HUDEP-2 (cell line): ENCODE measurements at regions not wholly inside any gene's neighbourhood (a gene's known extent, or its start where the extent isn't known, plus 50 kb on each side); places are given as distances from the start of the nearest gene placed in this dataset.
"Not testable (repeated sequence)": the region's sequence is repeated elsewhere in the genome, so short reads cannot be mapped to it uniquely, and the experiment has no call there.

Experiments
- DNase-seq, 76 experiments: peaks; one replicate each; lab custom pipeline; 2025; ENCODE audit not compliant: unreplicated experiment in 76 of 76; lab: John Stamatoyannopoulos, UW

DNA sequence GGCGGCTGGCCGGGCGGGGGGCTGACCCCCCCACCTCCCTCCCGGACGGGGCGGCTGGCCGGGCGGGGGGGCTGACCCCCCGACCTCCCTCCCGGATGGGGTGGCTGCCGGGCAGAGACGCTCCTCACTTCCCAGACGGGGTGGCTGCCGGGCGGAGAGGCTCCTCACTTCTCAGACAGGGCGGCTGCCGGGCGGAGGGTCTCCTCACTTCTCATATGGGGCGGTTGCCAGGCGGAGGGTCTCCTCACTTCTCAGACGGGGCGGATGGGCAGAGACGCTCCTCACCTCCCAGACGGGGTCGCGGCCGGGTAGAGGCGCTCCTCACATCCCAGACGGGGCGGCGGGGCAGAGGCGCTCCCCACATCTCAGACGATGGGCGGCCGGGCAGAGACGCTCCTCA, 1025.2 kb upstream of the SEMA6A start:
- DNase-seq = not testable (repeated sequence)

DNA sequence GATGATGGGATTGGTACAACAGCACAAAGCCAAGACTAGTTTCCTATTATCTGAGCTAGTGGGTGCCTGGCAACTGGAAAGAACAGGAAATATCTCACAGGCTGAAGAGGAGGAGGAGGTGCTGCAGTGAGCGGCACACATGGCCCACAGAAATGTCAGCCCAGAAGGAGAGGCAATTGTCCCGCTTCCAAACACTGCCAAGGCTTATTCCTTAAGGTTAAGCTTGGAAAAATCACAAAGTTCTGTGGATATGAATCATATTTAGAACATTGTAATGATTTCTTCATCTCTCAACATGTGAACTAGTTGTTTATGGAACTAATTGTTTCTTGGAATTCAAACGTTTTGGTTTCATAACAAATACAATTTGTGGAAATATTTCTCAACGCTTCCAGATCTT, 1019.5 kb upstream of the SEMA6A start:
- no peak for DNase-seq

DNA sequence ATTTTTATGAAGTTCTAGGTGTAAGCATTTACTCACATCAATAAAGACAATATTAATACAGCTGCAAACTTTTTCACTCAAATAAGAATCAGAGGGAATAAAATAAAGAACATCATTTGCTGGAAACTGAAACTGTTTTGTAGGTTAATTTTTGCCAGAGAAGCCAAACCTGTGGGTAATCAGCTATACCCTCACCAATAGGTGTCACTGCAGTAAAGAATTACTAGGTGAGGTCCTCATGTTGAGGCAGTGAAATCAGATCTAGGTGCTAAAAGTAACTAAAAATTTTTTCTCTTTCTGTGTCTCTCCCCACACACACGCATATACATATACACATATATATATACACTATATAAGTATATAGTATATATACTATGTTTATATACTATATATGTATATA, 1016.3 kb upstream of the SEMA6A start:
- DNase-seq = peak in 5 of 76 experiments; percentile 1 to 17 (median 7)

DNA sequence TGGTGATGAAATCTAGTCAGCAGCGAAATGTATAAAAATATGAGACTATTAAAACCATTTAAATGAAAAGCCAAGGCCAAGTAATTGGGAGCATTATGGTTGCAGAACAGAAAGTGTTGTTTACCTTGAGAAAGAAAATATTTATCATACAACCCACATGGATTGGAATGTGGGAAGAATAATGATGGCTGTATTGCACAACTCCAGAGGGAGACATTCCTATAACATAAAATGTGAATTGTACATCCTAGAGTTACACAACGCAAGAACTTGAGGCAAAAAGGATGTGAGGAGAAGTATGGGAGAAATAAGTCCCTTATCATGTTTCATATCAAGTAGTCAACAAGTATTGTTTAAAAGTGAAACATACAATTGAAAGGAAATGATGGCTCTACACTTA, 1014.0 kb upstream of the SEMA6A start:
- no peak for DNase-seq

DNA sequence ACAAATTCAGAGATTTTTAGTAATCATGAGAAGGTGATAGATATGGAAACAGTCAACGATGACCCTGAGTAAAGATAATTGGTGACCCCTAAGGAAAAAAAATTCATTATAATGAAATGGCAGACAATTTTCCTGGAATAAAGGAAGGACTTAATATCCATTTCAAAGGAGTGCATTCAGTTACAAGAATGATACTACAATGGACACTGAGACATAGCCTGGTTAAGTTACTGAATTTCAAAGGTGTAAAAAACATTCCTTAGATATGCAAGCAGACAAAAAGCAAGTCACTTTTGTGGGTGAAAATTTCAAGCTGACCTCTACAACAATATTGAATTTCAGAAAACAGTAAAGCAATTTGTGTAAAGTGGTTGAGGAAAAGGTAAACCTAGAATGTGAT, 1012.5 kb upstream of the SEMA6A start:
- DNase-seq = no peak

DNA sequence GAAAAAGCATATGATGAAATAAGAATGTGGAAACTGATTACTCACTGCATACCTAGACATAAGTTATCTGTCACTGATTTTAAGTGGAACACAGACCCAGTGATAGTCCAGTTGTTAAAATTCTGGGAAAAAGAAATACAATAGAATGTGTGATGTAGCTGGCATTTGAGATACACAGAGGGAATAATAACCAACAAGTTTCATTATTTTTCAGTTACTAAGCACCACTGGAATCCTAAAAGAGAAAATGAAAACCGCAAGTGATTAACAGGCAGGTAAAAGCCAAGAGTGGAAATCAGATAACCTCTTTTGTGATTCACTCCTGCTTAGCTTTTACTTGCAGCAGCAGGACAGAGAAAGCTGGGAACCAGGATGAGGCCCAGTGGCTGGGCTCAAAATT, 994.0 kb upstream of the SEMA6A start:
- no peak for DNase-seq

DNA sequence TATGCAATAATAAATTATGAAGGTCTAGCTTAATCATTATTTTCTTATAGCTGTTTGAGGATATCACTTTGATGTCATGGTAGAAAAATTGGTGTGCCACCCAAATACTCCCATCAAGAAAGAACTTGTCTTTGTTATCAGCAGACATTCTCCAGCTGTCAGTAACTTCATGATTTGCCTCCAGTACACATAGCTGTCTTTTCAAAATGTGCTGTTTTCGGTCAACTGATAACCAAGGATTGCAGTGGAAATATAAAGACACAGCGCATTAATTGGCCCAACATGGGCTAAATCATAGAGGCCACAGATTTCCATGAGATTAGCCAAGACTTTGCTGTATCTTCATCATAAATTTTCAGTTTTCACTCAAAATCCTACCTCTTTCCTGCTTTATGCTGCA, 993.5 kb upstream of the SEMA6A start:
- no peak for DNase-seq

DNA sequence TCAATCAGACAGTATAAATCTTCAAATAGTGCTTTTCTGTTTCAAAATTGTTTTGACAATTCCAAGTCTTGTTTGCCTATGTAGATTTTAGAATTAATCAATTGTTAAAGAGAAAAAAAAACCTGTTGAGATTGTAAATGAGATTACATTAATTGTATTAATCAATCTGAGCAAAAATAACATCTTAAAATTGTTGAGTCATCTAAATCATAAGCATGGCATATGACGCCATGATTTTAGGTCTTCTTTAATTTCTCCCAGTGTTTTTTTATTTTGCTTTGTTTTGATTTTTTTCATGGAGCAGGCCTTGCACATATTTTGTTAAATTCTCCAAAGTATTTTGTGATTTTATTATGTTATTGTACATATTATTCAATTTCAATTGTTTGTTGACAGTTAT, 988.0 kb upstream of the SEMA6A start:
- DNase-seq = no peak

DNA sequence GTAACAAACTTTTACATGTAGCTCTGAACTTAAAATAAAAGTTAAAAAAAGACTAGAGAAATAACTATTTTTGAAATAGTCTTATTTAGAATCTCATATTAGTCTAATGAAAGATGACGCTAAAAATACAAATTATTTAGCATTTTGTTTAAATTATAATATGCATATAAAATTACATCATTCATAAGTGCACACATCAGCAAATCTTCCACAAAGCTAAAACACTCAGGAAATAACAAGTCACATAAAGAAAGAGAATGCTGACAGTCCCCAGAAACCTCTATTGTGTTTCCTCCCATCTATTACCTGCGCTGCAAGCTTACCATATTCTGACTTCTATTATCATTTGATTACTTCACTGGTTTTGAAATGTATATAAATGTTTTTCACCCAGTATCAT, 986.9 kb upstream of the SEMA6A start:
- no peak for DNase-seq

DNA sequence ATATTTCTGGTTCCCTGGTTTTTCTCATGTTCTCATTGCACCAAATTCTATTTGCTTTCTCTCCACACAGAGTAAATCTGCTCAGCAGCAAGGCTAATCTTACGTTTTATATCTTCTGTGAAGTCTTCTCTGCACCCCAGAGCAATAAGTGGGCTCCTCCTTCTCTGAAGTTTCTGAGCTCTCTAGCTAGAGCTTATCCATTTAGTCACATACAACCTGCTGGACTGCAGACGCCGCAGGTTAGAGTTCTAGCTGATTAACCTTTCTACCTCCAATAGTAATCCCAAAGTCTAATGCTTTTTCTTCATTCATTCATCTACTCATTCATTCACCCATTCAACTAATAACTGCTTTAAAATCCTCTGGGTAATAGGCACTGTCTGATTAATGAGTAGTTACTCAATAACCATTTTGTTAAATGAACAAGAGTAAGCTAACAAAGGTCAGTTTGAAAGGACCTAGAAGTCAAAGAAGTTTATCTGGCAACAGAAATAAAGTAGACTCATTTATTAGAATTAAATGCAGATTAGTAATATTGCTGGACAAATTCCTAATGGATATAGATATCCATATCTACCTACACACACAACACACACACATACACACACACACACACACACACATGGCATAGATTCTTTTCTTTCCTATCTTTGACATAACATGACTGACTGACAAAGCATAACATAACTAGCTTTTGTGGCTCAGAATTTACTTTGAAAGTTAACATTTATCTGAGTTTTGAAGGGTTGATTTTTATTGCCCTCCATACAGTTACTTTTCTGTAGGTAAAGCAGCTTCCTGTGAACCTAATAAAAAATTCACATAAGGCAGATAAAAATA, 984.6 kb upstream of the SEMA6A start:
- no peak for DNase-seq

DNA sequence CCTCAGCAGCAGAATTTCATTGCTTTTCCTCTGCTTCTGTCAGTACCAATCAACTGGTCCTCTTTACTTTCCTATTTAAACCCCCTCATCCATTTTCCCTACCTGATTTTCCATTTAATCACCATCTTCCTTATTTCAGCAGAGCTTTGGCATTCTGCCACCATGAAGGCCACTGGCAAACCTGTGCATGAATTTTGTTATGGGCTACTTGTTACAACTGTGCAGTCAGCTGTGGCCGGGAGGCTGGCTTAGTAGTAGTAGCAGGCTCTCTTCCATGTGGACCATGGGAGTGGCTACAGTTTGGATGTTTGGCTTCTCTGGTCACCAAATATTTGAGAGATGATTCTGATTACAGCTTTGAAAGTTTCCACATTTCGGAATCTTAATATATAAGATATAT, 976.6 kb upstream of the SEMA6A start:
- no peak for DNase-seq

DNA sequence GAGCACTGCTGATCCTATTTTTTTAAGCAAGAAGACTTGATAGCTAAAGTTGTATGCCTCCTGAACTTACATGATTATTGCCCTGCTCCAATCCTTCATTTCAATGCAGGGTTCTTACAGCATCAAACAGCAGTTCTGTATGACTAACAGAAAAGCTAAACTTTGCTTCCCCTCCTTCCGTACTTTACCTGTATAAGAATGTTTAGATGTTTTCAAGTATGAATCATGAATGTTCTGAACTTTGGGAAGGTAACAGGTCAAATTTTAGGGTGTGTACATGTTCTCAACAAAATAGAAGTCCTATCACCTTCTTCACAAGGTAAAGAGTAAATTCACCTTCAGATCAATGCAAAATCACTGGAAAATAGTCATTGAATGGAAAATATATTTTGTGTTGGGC, 972.6 kb upstream of the SEMA6A start:
- no peak for DNase-seq

DNA sequence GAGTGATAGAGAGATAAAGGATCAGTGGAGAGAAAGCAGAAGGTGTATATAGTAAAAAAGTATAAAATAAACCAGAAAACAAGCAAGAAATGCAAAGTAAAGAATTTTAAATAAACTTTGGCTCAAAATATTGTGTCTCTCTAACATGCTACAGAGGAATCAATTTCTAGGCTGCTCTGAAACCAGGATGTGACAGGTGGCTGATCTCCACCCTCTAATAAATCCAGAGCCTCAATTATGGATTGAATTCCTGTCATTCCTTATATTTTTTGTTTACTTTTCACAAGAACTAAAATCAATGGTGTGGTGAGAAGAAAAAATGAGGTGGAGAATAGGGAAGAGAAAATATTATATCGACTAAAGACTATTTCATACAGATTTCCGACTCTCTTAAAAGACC, 965.1 kb upstream of the SEMA6A start:
- DNase-seq = no peak

DNA sequence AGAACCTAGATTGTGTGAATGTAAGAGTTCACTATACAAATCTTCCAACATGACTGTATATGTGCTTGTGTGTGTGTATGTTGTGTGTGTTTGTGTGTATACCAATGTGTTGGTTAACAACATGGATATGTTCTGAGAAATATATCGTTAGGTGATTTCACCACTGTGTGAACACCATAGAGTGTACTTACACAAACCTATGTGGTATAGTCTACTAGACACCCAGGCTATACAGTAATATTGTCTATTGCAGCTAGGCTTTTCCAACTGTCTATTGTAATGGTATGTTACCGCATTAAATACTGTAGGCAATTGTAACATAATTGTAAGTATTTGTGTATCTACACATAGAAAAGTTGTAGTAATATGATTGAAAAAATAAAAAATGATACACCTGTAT, 959.2 kb upstream of the SEMA6A start:
- DNase-seq = no peak

DNA sequence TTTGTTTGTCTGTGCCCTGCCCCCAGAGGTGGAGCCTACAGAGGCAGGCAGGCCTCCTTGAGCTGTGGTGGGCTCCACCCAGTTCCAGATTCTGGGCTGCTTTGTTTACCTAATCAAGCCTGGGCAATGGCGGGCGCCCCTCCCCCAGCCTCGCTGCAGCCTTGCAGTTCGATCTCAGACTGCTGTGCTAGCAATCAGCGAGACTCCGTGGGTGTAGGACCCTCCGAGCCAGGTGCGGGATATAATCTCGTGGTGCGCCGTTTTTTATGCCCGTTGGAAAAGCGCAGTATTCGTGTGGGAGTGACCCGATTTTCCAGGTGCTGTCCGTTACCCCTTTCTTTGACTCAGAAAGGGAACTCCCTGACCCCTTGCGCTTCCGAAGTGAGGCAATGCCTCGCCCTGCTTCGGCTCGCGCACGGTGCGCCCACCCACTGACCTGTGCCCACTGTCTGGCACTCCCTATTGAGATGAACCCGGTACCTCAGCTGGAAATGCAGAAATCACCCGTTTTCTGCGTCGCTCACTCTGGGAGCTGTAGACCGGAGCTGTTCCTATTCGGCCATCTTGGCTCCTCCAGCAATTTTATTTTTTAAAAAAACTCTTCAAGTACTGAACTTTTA, 958.5 kb upstream of the SEMA6A start:
- DNase-seq = not testable (repeated sequence)

DNA sequence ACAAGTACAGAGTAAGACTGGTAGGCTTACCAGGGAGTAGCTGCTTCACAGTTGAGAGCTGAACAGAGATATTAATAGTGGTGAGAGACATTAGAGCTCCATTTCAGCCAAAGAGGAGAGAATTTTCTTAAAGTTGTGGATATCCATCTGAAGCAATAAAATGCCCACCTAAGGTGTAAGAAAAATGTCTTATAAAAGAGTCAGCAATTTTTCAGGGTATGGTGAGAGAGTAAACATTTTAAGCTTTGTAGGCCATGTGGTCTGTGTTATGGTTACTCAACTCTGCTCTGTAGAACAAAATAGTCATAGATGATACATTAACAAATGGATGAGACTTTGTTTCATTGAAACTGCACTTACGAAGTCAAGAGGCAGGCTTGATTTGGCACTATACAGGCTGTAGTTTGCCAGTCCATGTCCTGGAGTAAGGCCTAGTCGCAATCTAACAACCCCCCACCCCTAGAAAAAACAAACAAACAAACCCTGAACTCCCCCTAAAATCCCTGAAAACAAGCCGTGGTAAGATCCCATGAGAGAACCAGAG, 945.4 kb upstream of the SEMA6A start:
- no peak for DNase-seq

DNA sequence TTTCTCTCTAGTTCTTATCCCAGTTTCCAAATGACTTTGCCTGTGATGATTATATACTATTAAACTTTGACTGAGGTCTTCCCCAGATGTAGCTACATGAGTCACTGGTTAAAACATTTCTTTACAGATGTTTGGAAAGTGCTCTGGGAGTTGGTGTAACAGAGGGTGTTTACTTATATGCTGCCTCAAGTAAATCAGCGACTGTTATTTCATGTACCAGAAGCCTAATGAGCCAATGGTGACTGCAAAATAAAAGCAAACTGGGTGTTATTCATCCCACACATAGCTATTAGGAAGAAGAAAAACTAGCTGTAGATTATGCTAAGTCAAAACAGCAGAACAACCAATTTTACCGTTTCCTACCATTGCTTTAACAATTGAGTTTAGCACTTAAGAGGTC, 929.7 kb upstream of the SEMA6A start:
- no peak for DNase-seq

DNA sequence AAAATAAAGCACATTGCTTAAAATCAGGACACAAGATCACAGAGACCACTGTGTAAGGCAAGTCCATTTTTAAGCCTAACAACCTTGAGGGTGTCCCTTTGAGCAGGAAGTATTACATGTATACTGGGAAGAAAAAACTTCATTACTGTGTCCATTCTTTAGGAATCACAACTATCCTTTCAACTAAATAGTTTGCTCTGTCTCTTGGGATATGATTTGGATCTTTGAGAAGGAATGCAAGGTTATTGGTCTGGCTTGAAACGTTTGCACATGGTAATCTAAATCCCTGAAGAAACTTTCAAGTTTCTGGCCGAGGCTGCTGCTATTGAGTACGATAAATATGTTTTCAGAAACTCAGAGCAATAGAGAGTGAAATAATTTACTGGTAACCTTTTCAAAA, 923.0 kb upstream of the SEMA6A start:
- no peak for DNase-seq

DNA sequence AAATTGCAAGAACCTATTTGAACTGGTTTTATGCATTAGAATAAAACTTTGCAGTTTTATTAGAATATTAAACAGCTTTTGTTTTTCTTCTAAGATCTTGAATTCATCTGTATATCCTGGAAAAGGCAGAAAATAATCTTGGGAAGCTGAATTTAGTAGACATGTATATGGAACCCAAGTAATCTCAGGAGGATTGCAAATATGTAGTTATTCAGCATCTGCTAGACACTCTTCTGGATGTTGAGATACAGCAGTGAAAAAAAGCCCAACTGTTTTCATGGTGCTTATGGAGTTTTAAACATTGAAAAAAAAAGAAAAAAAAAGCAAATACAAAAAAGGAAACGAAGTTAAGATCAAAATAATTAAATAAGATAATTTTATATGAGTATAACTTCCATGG, 922.2 kb upstream of the SEMA6A start:
- no peak for DNase-seq

DNA sequence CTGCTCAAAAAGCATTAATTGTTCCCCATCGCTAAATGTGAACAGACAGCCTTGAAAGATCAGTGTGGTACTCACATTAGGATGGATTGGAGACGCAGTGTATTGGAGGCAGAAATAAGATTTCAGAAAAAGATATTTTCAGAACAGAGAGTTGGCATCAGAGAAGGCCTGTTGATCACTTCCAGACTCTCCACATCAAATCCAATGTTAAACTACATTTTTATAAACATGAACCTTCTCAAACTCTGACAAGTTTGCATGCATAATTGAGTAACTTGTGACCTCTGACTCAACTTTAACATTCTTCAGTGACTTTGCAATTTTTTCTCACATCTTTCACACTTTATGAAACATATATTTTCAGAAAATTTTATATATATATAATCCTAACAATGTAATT, 919.6 kb upstream of the SEMA6A start:
- no peak for DNase-seq

DNA sequence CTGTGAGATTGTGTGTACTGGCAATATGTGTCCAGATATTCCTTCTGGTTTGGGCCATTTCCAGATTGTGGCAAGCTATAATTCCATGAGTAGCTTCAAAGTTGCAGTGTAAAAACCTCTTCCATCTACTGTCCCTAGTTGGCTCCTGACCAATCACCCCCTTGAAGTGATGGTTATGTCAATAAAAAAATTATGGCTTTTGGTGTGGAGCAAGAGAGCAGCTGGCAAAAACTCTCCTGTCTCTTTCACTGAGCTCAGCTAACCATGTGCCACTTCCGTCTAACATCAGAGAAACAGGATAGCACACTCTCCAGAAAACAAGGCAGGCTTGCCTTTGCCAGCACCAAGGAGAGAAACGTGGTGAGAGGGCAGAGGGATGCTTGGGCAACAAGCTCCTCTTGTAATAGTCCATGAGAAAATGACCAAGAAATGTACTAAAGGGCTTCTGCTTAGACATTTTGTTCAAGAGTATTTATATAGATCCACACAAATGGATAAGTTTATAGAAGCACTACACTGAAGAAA, 914.4 kb upstream of the SEMA6A start:
- no peak for DNase-seq

DNA sequence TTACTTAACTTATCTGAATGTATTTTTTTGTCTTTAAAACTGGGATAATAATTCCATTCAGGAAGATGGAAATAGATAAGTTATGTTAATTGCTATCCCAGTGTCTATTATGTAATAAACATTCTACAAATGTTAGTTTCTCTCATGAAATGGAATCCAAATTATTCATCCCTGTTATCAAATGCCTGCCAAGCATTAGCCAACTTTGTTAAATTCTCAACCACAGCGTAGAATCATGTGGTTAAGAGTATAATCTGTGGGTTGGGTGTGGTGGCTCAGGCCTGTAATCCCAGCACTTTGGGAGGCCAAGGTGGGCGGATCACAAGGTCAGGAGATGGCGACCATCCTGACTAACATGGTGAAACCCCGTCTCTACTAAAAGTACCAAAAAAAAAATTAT, 912.9 kb upstream of the SEMA6A start:
- no peak for DNase-seq
